ENCODE measurements at regions not wholly inside any gene's neighbourhood (a gene's known extent, or its start where the extent isn't known, plus 50 kb on each side); places are given as distances from the start of the nearest gene placed in this dataset.

DNA sequence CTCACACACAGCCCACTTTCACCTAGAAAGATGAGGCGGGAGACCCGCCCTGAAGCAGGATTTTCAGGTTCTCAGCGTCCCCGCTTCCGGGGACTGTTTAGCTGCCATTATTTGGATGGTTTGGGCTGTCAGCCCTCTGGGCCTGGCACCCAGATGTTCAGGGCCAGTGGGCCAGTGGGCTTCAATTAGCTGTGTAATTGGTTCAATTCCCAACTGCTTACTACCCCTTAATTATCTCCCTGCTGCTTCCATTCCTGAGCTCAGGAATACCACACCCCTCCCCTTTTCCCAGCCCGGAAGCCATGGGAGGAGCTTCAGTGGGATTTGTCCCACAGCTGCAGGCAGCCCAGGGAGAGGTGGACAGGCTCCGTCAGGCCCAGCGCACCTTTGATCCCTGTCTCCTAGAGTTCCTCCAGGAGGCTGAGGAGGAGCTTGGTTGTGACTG lies 114.1 kb upstream of the MYCN start:
- TF ChIP-seq EP300 (conservative IDR thresholded peaks at IDR 0.05; ENCODE audit: poor library complexity, severe bottlenecking): no peak
- TF ChIP-seq, protein P1, sequence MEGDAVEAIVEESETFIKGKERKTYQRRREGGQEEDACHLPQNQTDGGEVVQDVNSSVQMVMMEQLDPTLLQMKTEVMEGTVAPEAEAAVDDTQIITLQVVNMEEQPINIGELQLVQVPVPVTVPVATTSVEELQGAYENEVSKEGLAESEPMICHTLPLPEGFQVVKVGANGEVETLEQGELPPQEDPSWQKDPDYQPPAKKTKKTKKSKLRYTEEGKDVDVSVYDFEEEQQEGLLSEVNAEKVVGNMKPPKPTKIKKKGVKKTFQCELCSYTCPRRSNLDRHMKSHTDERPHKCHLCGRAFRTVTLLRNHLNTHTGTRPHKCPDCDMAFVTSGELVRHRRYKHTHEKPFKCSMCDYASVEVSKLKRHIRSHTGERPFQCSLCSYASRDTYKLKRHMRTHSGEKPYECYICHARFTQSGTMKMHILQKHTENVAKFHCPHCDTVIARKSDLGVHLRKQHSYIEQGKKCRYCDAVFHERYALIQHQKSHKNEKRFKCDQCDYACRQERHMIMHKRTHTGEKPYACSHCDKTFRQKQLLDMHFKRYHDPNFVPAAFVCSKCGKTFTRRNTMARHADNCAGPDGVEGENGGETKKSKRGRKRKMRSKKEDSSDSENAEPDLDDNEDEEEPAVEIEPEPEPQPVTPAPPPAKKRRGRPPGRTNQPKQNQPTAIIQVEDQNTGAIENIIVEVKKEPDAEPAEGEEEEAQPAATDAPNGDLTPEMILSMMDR (IDR thresholded peaks at IDR 0.05; ENCODE audit: poor library complexity, severe bottlenecking): no peak
- no peak for TF ChIP-seq EZH2 (IDR thresholded peaks at IDR 0.05; ENCODE audit: borderline replicate concordance, insufficient read depth, low read length, poor library complexity, severe bottlenecking)
- TF ChIP-seq, protein P2, sequence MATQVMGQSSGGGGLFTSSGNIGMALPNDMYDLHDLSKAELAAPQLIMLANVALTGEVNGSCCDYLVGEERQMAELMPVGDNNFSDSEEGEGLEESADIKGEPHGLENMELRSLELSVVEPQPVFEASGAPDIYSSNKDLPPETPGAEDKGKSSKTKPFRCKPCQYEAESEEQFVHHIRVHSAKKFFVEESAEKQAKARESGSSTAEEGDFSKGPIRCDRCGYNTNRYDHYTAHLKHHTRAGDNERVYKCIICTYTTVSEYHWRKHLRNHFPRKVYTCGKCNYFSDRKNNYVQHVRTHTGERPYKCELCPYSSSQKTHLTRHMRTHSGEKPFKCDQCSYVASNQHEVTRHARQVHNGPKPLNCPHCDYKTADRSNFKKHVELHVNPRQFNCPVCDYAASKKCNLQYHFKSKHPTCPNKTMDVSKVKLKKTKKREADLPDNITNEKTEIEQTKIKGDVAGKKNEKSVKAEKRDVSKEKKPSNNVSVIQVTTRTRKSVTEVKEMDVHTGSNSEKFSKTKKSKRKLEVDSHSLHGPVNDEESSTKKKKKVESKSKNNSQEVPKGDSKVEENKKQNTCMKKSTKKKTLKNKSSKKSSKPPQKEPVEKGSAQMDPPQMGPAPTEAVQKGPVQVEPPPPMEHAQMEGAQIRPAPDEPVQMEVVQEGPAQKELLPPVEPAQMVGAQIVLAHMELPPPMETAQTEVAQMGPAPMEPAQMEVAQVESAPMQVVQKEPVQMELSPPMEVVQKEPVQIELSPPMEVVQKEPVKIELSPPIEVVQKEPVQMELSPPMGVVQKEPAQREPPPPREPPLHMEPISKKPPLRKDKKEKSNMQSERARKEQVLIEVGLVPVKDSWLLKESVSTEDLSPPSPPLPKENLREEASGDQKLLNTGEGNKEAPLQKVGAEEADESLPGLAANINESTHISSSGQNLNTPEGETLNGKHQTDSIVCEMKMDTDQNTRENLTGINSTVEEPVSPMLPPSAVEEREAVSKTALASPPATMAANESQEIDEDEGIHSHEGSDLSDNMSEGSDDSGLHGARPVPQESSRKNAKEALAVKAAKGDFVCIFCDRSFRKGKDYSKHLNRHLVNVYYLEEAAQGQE (IDR thresholded peaks at IDR 0.05; ENCODE audit: borderline replicate concordance): no peak
- no peak for TF ChIP-seq POLR2AphosphoS5 (IDR thresholded peaks at IDR 0.05)
- no peak for TF ChIP-seq MXI1 (conservative IDR thresholded peaks at IDR 0.05; ENCODE audit: poor library complexity, severe bottlenecking)
